Parathyroid adenoma (tissue), 2 donors: ENCODE measurements at regions not wholly inside any gene's neighbourhood (a gene's known extent, or its start where the extent isn't known, plus 50 kb on each side); places are given as distances from the start of the nearest gene placed in this dataset.
"Not testable (repeated sequence)": the region's sequence is repeated elsewhere in the genome, so short reads cannot be mapped to it uniquely, and the experiment has no call there.

Source experiments
- H2AFZ ChIP-seq: fragments of 300-600 bp; sonication (generic); one replicate; pipeline ENCODE4 v1.7.0; 2017; ENCODE audit warnings: antibody characterized with exemption, mild to moderate bottlenecking
- H3K27ac ChIP-seq: fragments of 300-600 bp; sonication (generic); one replicate; pipeline ENCODE4 v1.7.0; 2017
- H3K27me3 ChIP-seq: fragments of 300-600 bp; sonication (generic); one replicate; pipeline ENCODE4 v1.7.0; 2017; ENCODE audit warnings: low read length; ENCODE audit not compliant: control insufficient read depth, insufficient read depth
- H3K36me3 ChIP-seq: fragments of 300-600 bp; sonication (generic); one replicate; pipeline ENCODE4 v1.7.0; 2017; ENCODE audit warnings: low read length; ENCODE audit not compliant: control insufficient read depth, insufficient read depth
- H3K4me1 ChIP-seq: fragments of 300-600 bp; sonication (generic); one replicate; pipeline ENCODE4 v1.7.0; 2017; ENCODE audit warnings: control low read depth
- H3K4me2 ChIP-seq: fragments of 300-600 bp; sonication (generic); one replicate; pipeline ENCODE4 v1.7.0; 2017; ENCODE audit warnings: low read length
- H3K4me3 ChIP-seq: fragments of 300-600 bp; sonication (generic); one replicate; pipeline ENCODE4 v1.7.0; 2017; ENCODE audit warnings: low read depth, low read length
- H3K79me2 ChIP-seq: fragments of 300-600 bp; sonication (generic); one replicate; pipeline ENCODE4 v1.7.0; 2017; ENCODE audit warnings: control low read depth
- H3K9ac ChIP-seq: fragments of 300-600 bp; sonication (generic); one replicate; pipeline ENCODE4 v1.7.0; 2017; ENCODE audit warnings: mild to moderate bottlenecking
- H3K9me3 ChIP-seq: fragments of 300-600 bp; sonication (generic); one replicate; pipeline ENCODE4 v1.7.0; 2017; ENCODE audit warnings: low read length; ENCODE audit not compliant: control insufficient read depth
- TF ChIP-seq, protein P1 (sequence below): fragments of 300-600 bp; sonication (generic); IDR thresholded peaks from one replicate; pipeline ENCODE4 v1.7.0; 2017; ENCODE audit warnings: antibody characterized with exemption, mild to moderate bottlenecking
- donor health status: primary hyperparathyroidism.

DNA sequence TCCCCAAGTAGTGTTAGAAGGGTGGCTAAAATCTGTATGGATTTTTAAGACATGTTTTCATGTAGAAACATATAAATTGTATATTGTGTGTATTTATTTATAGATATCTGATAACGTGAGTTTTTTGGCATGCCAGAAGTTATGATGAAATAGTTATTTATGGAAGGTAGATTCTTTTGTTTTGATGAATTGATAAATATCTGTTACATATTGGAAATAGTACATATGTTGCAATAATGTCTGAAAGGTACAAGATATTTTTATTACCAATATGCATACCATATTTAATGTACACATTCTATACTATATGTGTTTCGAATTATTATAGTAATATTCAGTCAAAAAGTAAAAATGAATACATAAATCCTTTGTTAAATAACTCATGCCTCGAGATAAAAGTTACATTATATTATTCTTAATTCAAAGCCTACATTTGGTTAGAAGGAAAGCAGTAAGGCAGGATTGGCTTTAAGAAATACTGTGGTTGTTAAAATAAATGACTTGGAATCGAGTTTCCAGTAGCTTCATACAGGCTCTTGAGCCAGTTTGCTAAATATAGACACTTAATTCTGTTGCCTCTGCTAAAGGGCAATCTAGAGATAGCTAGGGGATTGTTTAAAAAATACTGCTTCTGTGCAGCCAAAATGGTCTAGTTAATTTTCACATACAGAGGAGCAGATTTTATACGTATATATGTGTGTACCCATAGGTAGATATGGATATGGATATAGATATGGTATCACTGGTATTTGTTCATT, 1175.1 kb upstream of the B3GALT2 start:
- no peaks in the 10 kb centered on the region for H3K27me3 ChIP-seq
- no peak overlapping the region for H2AFZ ChIP-seq
- TF ChIP-seq, protein P1, sequence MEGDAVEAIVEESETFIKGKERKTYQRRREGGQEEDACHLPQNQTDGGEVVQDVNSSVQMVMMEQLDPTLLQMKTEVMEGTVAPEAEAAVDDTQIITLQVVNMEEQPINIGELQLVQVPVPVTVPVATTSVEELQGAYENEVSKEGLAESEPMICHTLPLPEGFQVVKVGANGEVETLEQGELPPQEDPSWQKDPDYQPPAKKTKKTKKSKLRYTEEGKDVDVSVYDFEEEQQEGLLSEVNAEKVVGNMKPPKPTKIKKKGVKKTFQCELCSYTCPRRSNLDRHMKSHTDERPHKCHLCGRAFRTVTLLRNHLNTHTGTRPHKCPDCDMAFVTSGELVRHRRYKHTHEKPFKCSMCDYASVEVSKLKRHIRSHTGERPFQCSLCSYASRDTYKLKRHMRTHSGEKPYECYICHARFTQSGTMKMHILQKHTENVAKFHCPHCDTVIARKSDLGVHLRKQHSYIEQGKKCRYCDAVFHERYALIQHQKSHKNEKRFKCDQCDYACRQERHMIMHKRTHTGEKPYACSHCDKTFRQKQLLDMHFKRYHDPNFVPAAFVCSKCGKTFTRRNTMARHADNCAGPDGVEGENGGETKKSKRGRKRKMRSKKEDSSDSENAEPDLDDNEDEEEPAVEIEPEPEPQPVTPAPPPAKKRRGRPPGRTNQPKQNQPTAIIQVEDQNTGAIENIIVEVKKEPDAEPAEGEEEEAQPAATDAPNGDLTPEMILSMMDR = no peak
- H3K9me3 ChIP-seq = no peaks in the 10 kb centered on the region
- no peaks in the 10 kb centered on the region for H3K4me1 ChIP-seq
- H3K4me2 ChIP-seq = no peak overlapping the region
- no peak overlapping the region for H3K4me3 ChIP-seq
- H3K36me3 ChIP-seq = no peaks in the 10 kb centered on the region
- H3K9ac ChIP-seq = no peak overlapping the region
- H3K27ac ChIP-seq = no peak overlapping the region
- no peaks in the 10 kb centered on the region for H3K79me2 ChIP-seq

DNA sequence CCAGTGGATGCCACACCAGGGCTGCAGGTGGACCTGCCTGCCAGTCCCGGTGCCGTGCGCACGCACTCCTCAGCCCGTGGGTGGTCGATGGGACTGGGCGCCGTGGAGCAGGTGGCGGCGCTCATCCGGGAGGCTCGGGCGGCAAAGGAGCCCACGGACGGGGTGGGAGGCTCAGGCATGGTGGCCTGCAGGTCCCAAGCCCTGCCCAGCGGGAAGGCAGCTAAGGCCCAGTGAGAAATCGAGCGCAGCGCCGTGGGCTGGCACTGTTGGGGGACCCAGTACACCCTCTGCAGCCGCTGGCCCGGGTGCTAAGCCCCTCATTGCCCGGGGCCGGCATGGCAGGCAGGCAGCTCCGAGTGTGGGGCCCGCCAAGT, 1171.8 kb upstream of the B3GALT2 start:
- no peak overlapping the region for H3K4me3 ChIP-seq
- no peak overlapping the region for H2AFZ ChIP-seq
- no peaks in the 10 kb centered on the region for H3K4me1 ChIP-seq
- no peaks in the 10 kb centered on the region for H3K9me3 ChIP-seq
- H3K4me2 ChIP-seq = no peak overlapping the region
- H3K79me2 ChIP-seq = no peaks in the 10 kb centered on the region
- no peak overlapping the region for H3K9ac ChIP-seq
- no peaks in the 10 kb centered on the region for H3K27me3 ChIP-seq
- H3K36me3 ChIP-seq = no peaks in the 10 kb centered on the region
- no peak overlapping the region for H3K27ac ChIP-seq
- TF ChIP-seq, protein P1 = no peak

DNA sequence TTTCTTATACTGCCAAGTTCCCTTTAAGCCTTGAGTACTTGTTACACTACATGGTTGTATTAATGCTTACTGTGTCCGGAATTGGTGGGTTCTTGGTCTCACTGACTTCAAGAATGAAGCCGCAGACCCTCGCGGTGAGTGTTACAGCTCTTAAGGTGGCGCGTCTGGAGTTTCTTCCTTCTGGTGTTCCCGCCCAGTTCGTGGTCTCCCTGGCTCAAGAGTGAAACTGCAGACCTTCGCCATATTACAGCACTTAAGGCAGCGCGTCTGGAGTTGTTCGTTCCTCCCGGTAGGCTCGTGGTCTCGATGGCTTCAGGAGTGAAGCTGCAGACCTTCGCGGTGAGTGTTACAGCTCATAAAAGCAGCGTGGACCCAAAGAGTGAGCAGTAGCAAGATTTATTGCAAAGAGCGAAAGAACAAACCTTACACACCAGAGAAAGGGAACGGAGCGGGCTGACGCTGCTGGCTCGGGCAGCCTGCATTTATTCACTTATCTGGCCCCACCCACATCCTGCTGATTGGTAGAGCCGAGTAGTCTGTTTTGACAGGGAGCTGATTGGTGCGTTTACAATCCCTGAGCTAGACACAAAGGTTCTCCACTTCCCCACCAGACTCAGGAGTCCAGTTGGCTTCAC, 1171.3 kb upstream of the B3GALT2 start:
- not testable (repeated sequence) for H2AFZ ChIP-seq, H3K9ac ChIP-seq, H3K27me3 ChIP-seq, H3K4me1 ChIP-seq, H3K36me3 ChIP-seq, H3K4me2 ChIP-seq, H3K27ac ChIP-seq, H3K4me3 ChIP-seq, H3K79me2 ChIP-seq, H3K9me3 ChIP-seq

DNA sequence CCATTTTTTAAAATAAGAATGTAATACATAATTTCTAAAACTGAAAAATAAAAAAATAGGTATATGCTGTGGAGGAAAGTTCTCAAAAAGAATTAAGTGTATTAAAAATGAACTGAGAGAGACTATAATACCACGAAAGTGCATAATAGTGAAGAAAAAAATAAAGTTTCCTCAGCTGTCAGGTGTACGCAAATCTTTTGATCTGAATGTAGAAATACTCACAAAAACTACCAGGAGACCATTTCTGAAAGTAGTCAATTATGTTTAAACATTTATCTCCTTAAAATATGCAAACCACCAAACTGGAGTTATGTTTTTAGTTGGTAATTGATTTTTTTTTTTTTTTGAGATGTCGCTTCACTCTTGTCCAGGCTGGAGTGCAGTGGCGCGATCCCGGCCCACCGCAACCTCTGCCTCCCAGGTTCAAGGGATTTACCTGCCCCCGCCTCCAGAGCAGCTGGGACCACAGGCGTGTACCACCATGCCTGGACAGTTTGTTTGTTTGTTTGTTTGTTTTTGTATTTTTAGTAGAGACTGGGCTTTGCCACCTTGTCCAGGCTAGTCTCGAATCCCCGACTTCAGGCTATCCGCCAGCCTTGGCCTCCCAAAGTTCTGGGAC, 1169.2 kb upstream of the B3GALT2 start:
- Histone ChIP-seq H3K4me2 (no peak overlapping the region), H3K27ac (no peak overlapping the region), H3K9me3 (no peaks in the 10 kb centered on the region), H2AFZ (no peak overlapping the region), H3K4me3 (no peak overlapping the region), H3K27me3 (no peaks in the 10 kb centered on the region), H3K9ac (no peak overlapping the region), H3K79me2 (no peaks in the 10 kb centered on the region), H3K4me1 (no peaks in the 10 kb centered on the region), H3K36me3 (no peaks in the 10 kb centered on the region)
- TF ChIP-seq, protein P1 = no peak

DNA sequence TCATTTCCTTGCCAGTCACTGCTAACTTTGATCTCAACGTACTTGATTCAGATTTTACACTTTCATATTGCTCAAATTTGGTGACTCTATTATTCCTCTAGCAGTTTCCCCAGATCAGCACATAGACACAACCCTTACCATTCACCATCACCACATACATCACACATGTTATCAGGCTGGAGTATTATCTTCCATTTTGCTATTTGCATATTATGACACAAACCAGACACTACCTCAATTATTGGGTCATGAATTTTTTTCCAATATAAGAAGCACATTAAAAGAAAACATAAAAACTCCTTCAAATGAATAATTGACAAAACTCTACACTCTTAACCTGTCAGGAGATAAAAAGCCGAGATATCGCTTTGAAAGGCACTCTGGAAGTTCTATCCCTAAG, 1166.7 kb upstream of the B3GALT2 start:
- Histone ChIP-seq H3K27me3 (no peaks in the 10 kb centered on the region), H3K9ac (no peak overlapping the region), H3K36me3 (no peaks in the 10 kb centered on the region), H3K4me1 (no peaks in the 10 kb centered on the region), H3K4me2 (no peak overlapping the region), H3K79me2 (no peaks in the 10 kb centered on the region), H2AFZ (no peak overlapping the region), H3K9me3 (no peaks in the 10 kb centered on the region), H3K27ac (no peak overlapping the region), H3K4me3 (no peak overlapping the region)
- TF ChIP-seq, protein P1 = no peak
